ENCODE measurements at regions not wholly inside any gene's neighbourhood (a gene's known extent, or its start where the extent isn't known, plus 50 kb on each side); places are given as distances from the start of the nearest gene placed in this dataset.

DNA sequence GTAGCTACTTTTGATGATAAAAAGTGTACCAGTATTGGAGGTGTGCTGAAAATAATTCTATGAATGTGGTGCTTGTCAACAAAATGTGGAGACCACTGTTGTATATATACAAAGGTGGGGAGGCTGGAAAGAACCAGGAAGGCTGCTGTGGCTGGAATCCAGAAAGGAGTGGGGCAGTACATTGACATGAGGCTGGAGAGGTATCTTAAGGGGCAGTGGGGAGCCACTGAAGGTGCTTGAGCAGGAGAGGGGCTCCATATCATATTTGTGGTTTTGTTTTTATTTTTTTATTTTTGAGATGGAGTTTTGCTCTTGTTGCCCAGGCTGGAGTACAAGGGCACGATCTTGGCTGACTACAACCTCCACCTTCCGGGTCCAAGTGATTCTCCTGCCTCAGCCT lies 87.9 kb upstream of the NEURL1B start:
- no peak overlapping the region for H3K4me3 ChIP-seq (ENCODE audit: low read length in 2 of 2)
- H3K4me1 ChIP-seq (ENCODE audit: control insufficient read depth in 2 of 2, insufficient read depth in 1 of 2, low read depth in 1 of 2, low read length in 2 of 2): peaks cover 19 to 22% of the 10 kb centered on the region in 2 donors
- no peak overlapping the region for H3K18ac ChIP-seq (ENCODE audit: low read length)
- H3K4me2 ChIP-seq (ENCODE audit: insufficient read depth, low read length, poor library complexity, severe bottlenecking): no peak overlapping the region
- H3K36me3 ChIP-seq (replicated peaks in 1 of 2; ENCODE audit: control insufficient read depth in 2 of 2, insufficient read depth in 2 of 2, low read length in 2 of 2): no peaks in the 10 kb centered on the region
- no peak overlapping the region for H2AK5ac ChIP-seq (ENCODE audit: low read depth, low read length)
- no peak overlapping the region for H4K8ac ChIP-seq (ENCODE audit: low read depth, low read length)
- no peak overlapping the region for H3K4ac ChIP-seq (ENCODE audit: low read length)
- peaks cover 0 to 9% (median 0%) of the 10 kb centered on the region in 3 experiments for H3K27me3 ChIP-seq (ENCODE audit: control insufficient read depth in 3 of 3, insufficient read depth in 3 of 3, low read depth in 1 of 3, low read length in 3 of 3)
- H3K9me3 ChIP-seq (replicated peaks in 1 of 2; ENCODE audit: control insufficient read depth in 2 of 2, insufficient read depth in 1 of 2, low read depth in 1 of 2, low read length in 2 of 2): no peaks in the 10 kb centered on the region
- no peak overlapping the region for H2BK15ac ChIP-seq (ENCODE audit: low read length)
- H3K79me1 ChIP-seq (ENCODE audit: low read depth, low read length): no peaks in the 10 kb centered on the region
- H4K91ac ChIP-seq (ENCODE audit: low read depth, low read length, poor library complexity): no peak overlapping the region
- H2BK12ac ChIP-seq (ENCODE audit: low read length): no peak overlapping the region
- no peak overlapping the region for H2BK120ac ChIP-seq (ENCODE audit: low read depth, low read length)
- no peak for DNase-seq (ENCODE audit: low spot score)
- H3K9ac ChIP-seq (ENCODE audit: low read depth, low read length, poor library complexity): no peak overlapping the region
- no peak overlapping the region for H3K27ac ChIP-seq (replicated peaks; ENCODE audit: low read length)
- no peak overlapping the region for H2BK5ac ChIP-seq (ENCODE audit: low read length)
- WGBS, 2 donors (ENCODE audit: extremely low coverage in 2 of 2, insufficient read length in 2 of 2, insufficient replicate concordance in 1 of 2): no CpG with 5 or more reads among the region's 2 CpGs
- H3K14ac ChIP-seq (ENCODE audit: low read length): no peak overlapping the region
- H2AFZ ChIP-seq (ENCODE audit: low read length): no peak overlapping the region
- H3K23ac ChIP-seq (ENCODE audit: low read depth, low read length, poor library complexity): no peak overlapping the region

DNA sequence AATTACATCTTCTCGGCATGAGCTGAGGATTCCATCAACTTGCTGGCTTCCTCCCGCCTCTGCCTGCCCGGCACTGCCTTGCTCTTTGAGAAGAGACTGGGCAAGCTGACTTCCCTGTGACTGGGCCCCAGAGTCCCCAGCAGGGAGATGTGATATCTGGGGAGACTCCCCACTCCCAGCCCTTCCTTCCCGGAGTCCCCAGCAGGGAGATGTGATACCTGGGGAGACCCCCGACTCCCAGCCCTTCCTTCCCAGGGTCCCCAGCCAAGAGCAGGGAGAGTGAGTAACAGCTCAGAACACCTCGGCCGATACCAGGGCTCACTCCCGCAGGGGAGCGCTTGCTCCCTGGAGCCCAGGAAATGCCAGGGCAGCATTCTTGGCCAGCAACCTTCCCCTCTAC lies 90.1 kb upstream of the NEURL1B start:
- Histone ChIP-seq H2BK5ac (ENCODE audit: low read length) (no peak overlapping the region), H3K9me3 (replicated peaks in 1 of 2; ENCODE audit: control insufficient read depth in 2 of 2, insufficient read depth in 1 of 2, low read depth in 1 of 2, low read length in 2 of 2) (no peaks in the 10 kb centered on the region), H3K18ac (ENCODE audit: low read length) (no peak overlapping the region), H2BK120ac (ENCODE audit: low read depth, low read length) (no peak overlapping the region), H3K4me3 (ENCODE audit: low read length in 2 of 2) (no peak overlapping the region), H2BK12ac (ENCODE audit: low read length) (no peak overlapping the region), H4K8ac (ENCODE audit: low read depth, low read length) (no peak overlapping the region), H2AK5ac (ENCODE audit: low read depth, low read length) (no peak overlapping the region), H3K27me3 (ENCODE audit: control insufficient read depth in 3 of 3, insufficient read depth in 3 of 3, low read depth in 1 of 3, low read length in 3 of 3) (peaks cover 0 to 15% (median 0%) of the 10 kb centered on the region in 3 experiments), H3K9ac (ENCODE audit: low read depth, low read length, poor library complexity) (no peak overlapping the region), H3K23ac (ENCODE audit: low read depth, low read length, poor library complexity) (no peak overlapping the region), H3K79me1 (ENCODE audit: low read depth, low read length) (no peaks in the 10 kb centered on the region), H3K27ac (replicated peaks; ENCODE audit: low read length) (no peak overlapping the region), H3K4me2 (ENCODE audit: insufficient read depth, low read length, poor library complexity, severe bottlenecking) (no peak overlapping the region), H3K36me3 (replicated peaks in 1 of 2; ENCODE audit: control insufficient read depth in 2 of 2, insufficient read depth in 2 of 2, low read length in 2 of 2) (no peaks in the 10 kb centered on the region), H2BK15ac (ENCODE audit: low read length) (no peak overlapping the region), H4K91ac (ENCODE audit: low read depth, low read length, poor library complexity) (no peak overlapping the region), H3K14ac (ENCODE audit: low read length) (no peak overlapping the region), H3K4ac (ENCODE audit: low read length) (no peak overlapping the region), H3K4me1 (ENCODE audit: control insufficient read depth in 2 of 2, insufficient read depth in 1 of 2, low read depth in 1 of 2, low read length in 2 of 2) (peaks cover 8 to 10% of the 10 kb centered on the region in 2 donors), H2AFZ (ENCODE audit: low read length) (no peak overlapping the region)
- DNase-seq (ENCODE audit: low spot score): no peak
- no CpG with 5 or more reads among the region's 9 CpGs for WGBS, 2 donors (ENCODE audit: extremely low coverage in 2 of 2, insufficient read length in 2 of 2, insufficient replicate concordance in 1 of 2)

DNA sequence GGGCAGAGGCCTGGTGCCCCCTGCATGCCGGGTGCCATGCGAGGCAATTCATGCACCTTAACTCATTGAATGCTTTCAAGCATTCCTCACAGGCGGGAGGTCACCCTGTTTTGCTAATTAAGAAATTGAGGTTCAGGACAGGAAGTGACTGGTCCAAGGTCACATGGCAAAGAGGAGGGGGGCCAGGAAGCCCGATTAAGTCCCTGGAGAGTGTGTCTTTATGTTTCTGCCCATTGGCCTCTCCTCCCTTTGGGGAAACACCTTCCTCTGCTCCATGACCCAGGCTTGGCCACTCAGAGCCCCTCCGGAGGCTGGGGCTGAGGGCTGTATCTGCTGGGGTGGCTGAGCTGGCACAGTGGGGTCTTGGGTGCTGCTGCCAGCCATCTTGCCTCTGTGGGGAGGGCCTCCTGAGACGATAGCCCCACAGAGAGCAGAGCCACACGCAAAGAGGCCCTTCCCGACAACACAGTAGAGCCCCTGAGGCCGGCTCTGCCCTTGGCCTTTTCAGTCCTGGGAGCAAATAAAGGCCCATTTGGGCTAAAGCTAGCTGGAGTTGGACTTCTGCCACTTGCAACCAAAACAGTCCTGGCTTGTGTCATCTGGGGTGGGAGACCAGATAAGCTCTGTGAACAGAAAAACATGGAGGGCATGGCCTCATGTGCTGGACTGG lies 90.8 kb upstream of the NEURL1B start:
- no peak overlapping the region for H4K91ac ChIP-seq (ENCODE audit: low read depth, low read length, poor library complexity)
- H3K79me1 ChIP-seq (ENCODE audit: low read depth, low read length): no peaks in the 10 kb centered on the region
- no peak overlapping the region for H3K4ac ChIP-seq (ENCODE audit: low read length)
- no peak overlapping the region for H2BK15ac ChIP-seq (ENCODE audit: low read length)
- peaks cover 8 to 12% of the 10 kb centered on the region in 2 donors for H3K4me1 ChIP-seq (ENCODE audit: control insufficient read depth in 2 of 2, insufficient read depth in 1 of 2, low read depth in 1 of 2, low read length in 2 of 2)
- H3K14ac ChIP-seq (ENCODE audit: low read length): no peak overlapping the region
- no peak overlapping the region for H3K23ac ChIP-seq (ENCODE audit: low read depth, low read length, poor library complexity)
- no peaks in the 10 kb centered on the region for H3K36me3 ChIP-seq (replicated peaks in 1 of 2; ENCODE audit: control insufficient read depth in 2 of 2, insufficient read depth in 2 of 2, low read length in 2 of 2)
- H3K9me3 ChIP-seq (replicated peaks in 1 of 2; ENCODE audit: control insufficient read depth in 2 of 2, insufficient read depth in 1 of 2, low read depth in 1 of 2, low read length in 2 of 2): no peaks in the 10 kb centered on the region
- H3K18ac ChIP-seq (ENCODE audit: low read length): no peak overlapping the region
- H4K8ac ChIP-seq (ENCODE audit: low read depth, low read length): no peak overlapping the region
- H3K4me3 ChIP-seq (ENCODE audit: low read length in 2 of 2): no peak overlapping the region
- peaks cover 0 to 16% (median 0%) of the 10 kb centered on the region in 3 experiments for H3K27me3 ChIP-seq (ENCODE audit: control insufficient read depth in 3 of 3, insufficient read depth in 3 of 3, low read depth in 1 of 3, low read length in 3 of 3)
- H2BK5ac ChIP-seq (ENCODE audit: low read length): no peak overlapping the region
- no peak overlapping the region for H2BK120ac ChIP-seq (ENCODE audit: low read depth, low read length)
- no peak overlapping the region for H2BK12ac ChIP-seq (ENCODE audit: low read length)
- H3K9ac ChIP-seq (ENCODE audit: low read depth, low read length, poor library complexity): no peak overlapping the region
- H2AK5ac ChIP-seq (ENCODE audit: low read depth, low read length): no peak overlapping the region
- WGBS, 2 donors (ENCODE audit: extremely low coverage in 2 of 2, insufficient read length in 2 of 2, insufficient replicate concordance in 1 of 2): no CpG with 5 or more reads among the region's 9 CpGs
- H3K27ac ChIP-seq (replicated peaks; ENCODE audit: low read length): no peak overlapping the region
- no peak for DNase-seq (ENCODE audit: low spot score)
- H2AFZ ChIP-seq (ENCODE audit: low read length): no peak overlapping the region
- H3K4me2 ChIP-seq (ENCODE audit: insufficient read depth, low read length, poor library complexity, severe bottlenecking): no peak overlapping the region

DNA sequence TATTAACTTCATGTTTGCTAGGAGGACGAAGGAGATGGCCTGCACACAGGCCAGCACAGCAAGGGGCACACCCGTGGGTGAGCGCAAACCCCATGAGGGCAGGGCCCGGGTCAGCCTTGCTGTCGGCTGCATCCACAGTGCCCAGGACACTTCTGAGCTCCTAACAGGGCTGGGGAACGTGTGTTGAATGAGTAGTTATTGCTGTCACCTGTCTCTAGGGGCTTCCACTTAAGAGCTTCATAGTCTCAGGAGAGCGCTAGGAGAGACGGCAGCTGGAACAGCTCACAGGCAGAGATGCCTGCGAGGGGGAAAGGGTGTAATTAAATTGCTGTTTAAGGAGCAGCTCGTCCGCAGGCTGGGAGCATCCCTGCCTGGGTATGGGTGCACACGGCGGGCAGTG lies 91.4 kb upstream of the NEURL1B start:
- no peak overlapping the region for H3K4ac ChIP-seq (ENCODE audit: low read length)
- WGBS, 2 donors (ENCODE audit: extremely low coverage in 2 of 2, insufficient read length in 2 of 2, insufficient replicate concordance in 1 of 2): no CpG with 5 or more reads among the region's 13 CpGs
- no peak overlapping the region for H3K9ac ChIP-seq (ENCODE audit: low read depth, low read length, poor library complexity)
- no peak overlapping the region for H2AFZ ChIP-seq (ENCODE audit: low read length)
- no peak overlapping the region for H3K18ac ChIP-seq (ENCODE audit: low read length)
- no peak overlapping the region for H3K4me3 ChIP-seq (ENCODE audit: low read length in 2 of 2)
- no peak overlapping the region for H3K14ac ChIP-seq (ENCODE audit: low read length)
- H2BK120ac ChIP-seq (ENCODE audit: low read depth, low read length): no peak overlapping the region
- H3K27ac ChIP-seq (replicated peaks; ENCODE audit: low read length): no peak overlapping the region
- no peak overlapping the region for H4K8ac ChIP-seq (ENCODE audit: low read depth, low read length)
- H3K4me1 ChIP-seq (ENCODE audit: control insufficient read depth in 2 of 2, insufficient read depth in 1 of 2, low read depth in 1 of 2, low read length in 2 of 2): peaks cover 8 to 12% of the 10 kb centered on the region in 2 donors
- no peak overlapping the region for H2BK5ac ChIP-seq (ENCODE audit: low read length)
- H2AK5ac ChIP-seq (ENCODE audit: low read depth, low read length): no peak overlapping the region
- H3K4me2 ChIP-seq (ENCODE audit: insufficient read depth, low read length, poor library complexity, severe bottlenecking): no peak overlapping the region
- H2BK15ac ChIP-seq (ENCODE audit: low read length): no peak overlapping the region
- H3K27me3 ChIP-seq (ENCODE audit: control insufficient read depth in 3 of 3, insufficient read depth in 3 of 3, low read depth in 1 of 3, low read length in 3 of 3): peaks cover 0 to 18% (median 0%) of the 10 kb centered on the region in 3 experiments
- no peak overlapping the region for H3K23ac ChIP-seq (ENCODE audit: low read depth, low read length, poor library complexity)
- DNase-seq (ENCODE audit: low spot score): no peak
- H2BK12ac ChIP-seq (ENCODE audit: low read length): no peak overlapping the region
- H4K91ac ChIP-seq (ENCODE audit: low read depth, low read length, poor library complexity): no peak overlapping the region
- no peaks in the 10 kb centered on the region for H3K79me1 ChIP-seq (ENCODE audit: low read depth, low read length)
- H3K36me3 ChIP-seq (replicated peaks in 1 of 2; ENCODE audit: control insufficient read depth in 2 of 2, insufficient read depth in 2 of 2, low read length in 2 of 2): no peaks in the 10 kb centered on the region
- H3K9me3 ChIP-seq (replicated peaks in 1 of 2; ENCODE audit: control insufficient read depth in 2 of 2, insufficient read depth in 1 of 2, low read depth in 1 of 2, low read length in 2 of 2): no peaks in the 10 kb centered on the region

Data from neuronal stem cell (in vitro differentiated cells).